Neural progenitor cell (in vitro differentiated cells): ENCODE measurements at regions not wholly inside any gene's neighbourhood (a gene's known extent, or its start where the extent isn't known, plus 50 kb on each side); places are given as distances from the start of the nearest gene placed in this dataset.
"Not testable (repeated sequence)": the region's sequence is repeated elsewhere in the genome, so short reads cannot be mapped to it uniquely, and the experiment has no call there.

Source experiments
- DNase-seq: peaks from one replicate; pipeline ENCODE4 v3.0.0-alpha.2; 2016; ENCODE audit warnings: low spot score
- H2AFZ ChIP-seq: fragments of 200-600 bp; sonication (generic); replicated peaks from 2 replicates; pipeline ENCODE4 v1.6.1; 2016; ENCODE audit warnings: antibody characterized with exemption
- H3F3A ChIP-seq: fragments of 200-600 bp; sonication (generic); 2 replicates; pipeline ENCODE4 v1.6.1; 2016; ENCODE audit warnings: antibody characterized with exemption, low read depth
- H3K27ac ChIP-seq: fragments of 200-600 bp; sonication (generic); 2 replicates; pipeline ENCODE4 v1.5.1; 2016; ENCODE audit warnings: mild to moderate bottlenecking
- H3K27me3 ChIP-seq: fragments of 200-600 bp; sonication (generic); 2 replicates; pipeline ENCODE4 v1.6.1; 2016; ENCODE audit warnings: mild to moderate bottlenecking, moderate library complexity
- H3K36me3 ChIP-seq: fragments of 200-600 bp; sonication (generic); 2 replicates; pipeline ENCODE4 v1.5.1; 2016
- H3K4me1 ChIP-seq: fragments of 200-600 bp; sonication (generic); 2 replicates; pipeline ENCODE4 v1.6.1; 2016; ENCODE audit warnings: mixed run types
- H3K4me2 ChIP-seq: fragments of 200-600 bp; sonication (generic); 2 replicates; pipeline ENCODE4 v1.6.1; 2016
- H3K4me3 ChIP-seq: fragments of 200-600 bp; sonication (generic); 2 replicates; pipeline ENCODE4 v1.5.1; 2016
- H3K79me2 ChIP-seq: fragments of 200-600 bp; sonication (generic); 2 replicates; pipeline ENCODE4 v1.6.1; 2016; ENCODE audit warnings: low read depth
- H3K9ac ChIP-seq: fragments of 200-600 bp; sonication (generic); 2 replicates; pipeline ENCODE4 v1.6.1; 2016
- H3K9me3 ChIP-seq: fragments of 200-600 bp; sonication (generic); 2 replicates; pipeline ENCODE4 v1.5.1; 2016; ENCODE audit warnings: low read depth
- H4K20me1 ChIP-seq: fragments of 200-600 bp; sonication (generic); 2 replicates; pipeline ENCODE4 v1.6.1; 2016; ENCODE audit warnings: low read depth
- H3K27ac Mint-ChIP-seq: 3 replicates; pipeline ENCODE4 v1.8.0; 2021; ENCODE audit warnings: mixed read lengths
- H3K27me3 Mint-ChIP-seq: 2 replicates; pipeline ENCODE4 v1.8.0; 2022; ENCODE audit warnings: low read depth, mild to moderate bottlenecking, inconsistent platforms, moderate library complexity, mixed read lengths; ENCODE audit not compliant: insufficient read depth
- H3K36me3 Mint-ChIP-seq: 3 replicates; pipeline ENCODE4 v1.8.0; 2021; ENCODE audit warnings: mixed read lengths
- H3K4me1 Mint-ChIP-seq: 3 replicates; pipeline ENCODE4 v1.8.0; 2021; ENCODE audit warnings: mixed read lengths
- H3K4me3 Mint-ChIP-seq: 3 replicates; pipeline ENCODE4 v1.8.0; 2021; ENCODE audit warnings: mild to moderate bottlenecking, moderate library complexity, mixed read lengths
- H3K9me3 Mint-ChIP-seq: 3 replicates; pipeline ENCODE4 v1.8.0; 2020; ENCODE audit warnings: mixed read lengths
- CTCF ChIP-seq: fragments of 200-600 bp; sonication (generic); IDR thresholded peaks from 2 replicates; pipeline ENCODE4 v1.5.1; 2017; ENCODE audit warnings: antibody characterized with exemption, mild to moderate bottlenecking
- EZH2 ChIP-seq: fragments of 200-600 bp; sonication (generic); IDR thresholded peaks from 2 replicates; pipeline ENCODE4 v1.6.1; 2017; ENCODE audit warnings: antibody characterized with exemption, mild to moderate bottlenecking, moderate library complexity
- EZH2phosphoT487 ChIP-seq: fragments of 200-600 bp; sonication (generic); IDR thresholded peaks from 2 replicates; pipeline ENCODE4 v1.6.1; 2017; ENCODE audit warnings: antibody characterized with exemption

GRCh38 chrX:115423086-115423485 is 133.6 kb downstream of the LUZP4 start:
- Mint-ChIP-seq H3K4me1 (peaks cover 11% of the 10 kb centered on the region), H3K4me3 (no peak overlapping the region), H3K36me3 (peaks cover 2% of the 10 kb centered on the region), H3K27me3 (peaks cover 2% of the 10 kb centered on the region), H3K9me3 (peaks cover 10% of the 10 kb centered on the region), H3K27ac (no peak overlapping the region)
- H3K79me2 ChIP-seq = no peaks in the 10 kb centered on the region
- H3K9me3 ChIP-seq = no peaks in the 10 kb centered on the region
- H3K4me2 ChIP-seq = no peak overlapping the region
- no peak overlapping the region for H3K9ac ChIP-seq
- H3K4me3 ChIP-seq = no peak overlapping the region
- H3K27ac ChIP-seq = no peak overlapping the region
- TF ChIP-seq EZH2 (no peak), EZH2phosphoT487 (no peak), CTCF (no peak)
- no peaks in the 10 kb centered on the region for H3K27me3 ChIP-seq
- peaks cover 9% of the 10 kb centered on the region for H3F3A ChIP-seq
- no peak overlapping the region for H2AFZ ChIP-seq
- H3K36me3 ChIP-seq = no peaks in the 10 kb centered on the region
- DNase-seq = no peak
- H3K4me1 ChIP-seq = peaks cover 5% of the 10 kb centered on the region
- no peaks in the 10 kb centered on the region for H4K20me1 ChIP-seq

- Histone ChIP-seq H3K4me3 (no peak overlapping the region), H3K27me3 (no peaks in the 10 kb centered on the region), H3K4me2 (no peak overlapping the region), H3K4me1 (peaks cover 20% of the 10 kb centered on the region), H3K9ac (no peak overlapping the region), H4K20me1 (no peaks in the 10 kb centered on the region), H3K36me3 (no peaks in the 10 kb centered on the region), H3F3A (peaks cover 15% of the 10 kb centered on the region), H3K9me3 (no peaks in the 10 kb centered on the region), H3K79me2 (no peaks in the 10 kb centered on the region), H3K27ac (no peak overlapping the region), H2AFZ (no peak overlapping the region)
- DNase-seq = no peak
- Mint-ChIP-seq H3K27me3 (peaks cover 2% of the 10 kb centered on the region), H3K4me3 (no peak overlapping the region), H3K36me3 (peaks cover 2% of the 10 kb centered on the region), H3K4me1 (peaks cover 22% of the 10 kb centered on the region), H3K9me3 (peaks cover 10% of the 10 kb centered on the region), H3K27ac (no peak overlapping the region)
- TF ChIP-seq EZH2 (no peak), CTCF (no peak), EZH2phosphoT487 (no peak)
These were observed 135.6 kb upstream of the PLS3 start for GRCh38 chrX:115425359-115425758.

- H3K36me3 Mint-ChIP-seq = peaks cover 2% of the 10 kb centered on the region
- H3K4me3 ChIP-seq = no peak overlapping the region
- H3K79me2 ChIP-seq = no peaks in the 10 kb centered on the region
- H3K9ac ChIP-seq = no peak overlapping the region
- DNase-seq = peak; percentile 65
- H3K4me1 Mint-ChIP-seq = peaks cover 26% of the 10 kb centered on the region
- H3K27ac Mint-ChIP-seq = no peak overlapping the region
- peak overlapping the region; percentile 53 for H3K27ac ChIP-seq
- no peak for TF ChIP-seq EZH2phosphoT487
- no peak for TF ChIP-seq CTCF
- no peak for TF ChIP-seq EZH2
- peak overlapping the region; percentile 47 for H3K4me2 ChIP-seq
- H3K27me3 Mint-ChIP-seq = peaks cover 5% of the 10 kb centered on the region
- H3K27me3 ChIP-seq = no peaks in the 10 kb centered on the region
- H3K36me3 ChIP-seq = no peaks in the 10 kb centered on the region
- no peaks in the 10 kb centered on the region for H3K9me3 ChIP-seq
- peaks cover 15% of the 10 kb centered on the region for H3F3A ChIP-seq
- H3K4me3 Mint-ChIP-seq = no peak overlapping the region
- no peak overlapping the region for H2AFZ ChIP-seq
- peaks cover 10% of the 10 kb centered on the region for H3K9me3 Mint-ChIP-seq
- H4K20me1 ChIP-seq = no peaks in the 10 kb centered on the region
- peaks cover 20% of the 10 kb centered on the region for H3K4me1 ChIP-seq
These were observed 133.0 kb upstream of the PLS3 start for GRCh38 chrX:115427861-115428410.

- not testable (repeated sequence) for H3K27ac ChIP-seq, H3K27ac Mint-ChIP-seq, H3K4me3 Mint-ChIP-seq, H3K27me3 ChIP-seq, H3K9ac ChIP-seq, H3K4me3 ChIP-seq, H4K20me1 ChIP-seq, H2AFZ ChIP-seq, H3K4me2 ChIP-seq, H3F3A ChIP-seq, H3K79me2 ChIP-seq, H3K4me1 ChIP-seq, DNase-seq, H3K27me3 Mint-ChIP-seq, H3K36me3 Mint-ChIP-seq, H3K36me3 ChIP-seq, H3K9me3 ChIP-seq, H3K4me1 Mint-ChIP-seq
- H3K9me3 Mint-ChIP-seq = peaks cover 13% of the 10 kb centered on the region
These were observed 126.1 kb upstream of the PLS3 start for GRCh38 chrX:115434834-115435233.
